Neural progenitor cell (in vitro differentiated cells): ENCODE measurements at regions not wholly inside any gene's neighbourhood (a gene's known extent, or its start where the extent isn't known, plus 50 kb on each side); places are given as distances from the start of the nearest gene placed in this dataset.

Experiments used
- CTCF ChIP-seq: fragments of 200-600 bp; sonication (generic); IDR thresholded peaks from 2 replicates; pipeline ENCODE4 v1.5.1; 2017; ENCODE audit warnings: antibody characterized with exemption, mild to moderate bottlenecking
- EZH2phosphoT487 ChIP-seq: fragments of 200-600 bp; sonication (generic); IDR thresholded peaks from 2 replicates; pipeline ENCODE4 v1.6.1; 2017; ENCODE audit warnings: antibody characterized with exemption

DNA sequence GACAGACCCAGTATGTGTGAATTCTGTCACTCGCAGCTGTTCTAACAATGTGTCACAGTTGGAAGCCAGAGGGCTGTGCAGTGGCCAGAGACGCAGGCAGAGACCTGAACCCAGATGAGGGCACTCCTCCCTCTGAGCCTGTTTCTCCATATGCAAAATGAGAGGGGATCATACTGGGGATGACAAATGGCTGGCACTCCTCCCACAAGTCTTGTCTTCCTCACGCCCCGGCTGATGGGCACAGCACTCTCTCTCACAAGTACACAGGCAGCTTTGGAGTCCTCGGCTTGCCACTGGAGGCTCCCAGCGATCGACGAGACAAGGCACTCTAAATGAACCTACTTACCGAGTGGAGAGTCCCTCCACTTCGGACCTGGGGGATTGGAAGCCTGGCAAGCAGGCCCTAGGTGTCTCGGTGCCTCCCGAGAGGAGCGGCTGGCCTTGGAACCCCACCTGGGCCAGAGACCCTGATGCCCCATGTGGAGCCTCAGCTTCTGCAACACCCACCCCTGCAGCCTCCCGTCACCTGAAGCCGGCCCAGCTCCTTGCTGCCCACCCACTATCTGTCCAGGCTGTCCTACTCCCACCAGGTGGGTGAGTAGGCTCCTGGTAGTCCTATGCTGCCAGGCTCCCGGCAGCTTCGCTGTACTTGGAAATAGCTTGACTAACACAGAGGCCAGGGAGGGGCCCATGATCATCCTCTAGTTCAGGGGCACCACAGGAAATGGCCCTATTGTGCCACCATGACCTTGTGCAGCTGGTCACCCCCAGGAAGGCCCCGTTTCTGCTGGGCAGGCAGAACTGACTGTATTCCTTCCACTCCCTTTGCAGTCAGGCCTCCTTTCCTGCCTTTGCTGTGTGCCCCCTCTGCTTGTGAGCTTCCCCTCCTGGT lies 65.0 kb upstream of the IQSEC1 start:
- no peak for TF ChIP-seq CTCF
- no peak for TF ChIP-seq EZH2phosphoT487
